Keratinocyte (primary cell): ENCODE measurements at regions not wholly inside any gene's neighbourhood (a gene's known extent, or its start where the extent isn't known, plus 50 kb on each side); places are given as distances from the start of the nearest gene placed in this dataset.
"Not testable (repeated sequence)": the region's sequence is repeated elsewhere in the genome, so short reads cannot be mapped to it uniquely, and the experiment has no call there.

Experiments used
- DNase-seq: peaks from one replicate; pipeline ENCODE4 v3.0.0-alpha.2; 2011; ENCODE audit warnings: low read depth, missing footprints, low spot score
- FAIRE-seq: peaks from 2 replicates; lab custom pipeline; 2011; peaks lifted over from hg19 to GRCh38; lab: Jason Lieb, UNC
- H2AFZ ChIP-seq: 2 replicates; pipeline ENCODE4 v1.6.0; 2012; ENCODE audit warnings: low read length, control low read depth, inconsistent platforms; ENCODE audit not compliant: control insufficient read depth
- H3K27ac ChIP-seq: 2 replicates; pipeline ENCODE4 v1.5.1; 2011; ENCODE audit warnings: low read length; ENCODE audit not compliant: control insufficient read depth, insufficient read depth
- H3K27me3 ChIP-seq: 3 replicates; pipeline ENCODE4 v1.6.0; 2011; ENCODE audit warnings: low read length; ENCODE audit not compliant: control insufficient read depth, insufficient read depth; ENCODE audit errors: extremely low read depth
- H3K36me3 ChIP-seq, 2 experiments: 2 replicates in 1 of 2; 3 replicates in 1 of 2; pipeline ENCODE4 v1.5.1; 2011; ENCODE audit warnings: low read length in 2 of 2, mild to moderate bottlenecking in 1 of 2; ENCODE audit not compliant: control insufficient read depth in 2 of 2, insufficient read depth in 2 of 2; ENCODE audit errors: extremely low read depth in 1 of 2
- H3K4me1 ChIP-seq: 3 replicates; pipeline ENCODE4 v1.5.1; 2011; ENCODE audit warnings: low read length; ENCODE audit not compliant: control insufficient read depth, insufficient read depth; ENCODE audit errors: extremely low read depth
- H3K4me2 ChIP-seq: 3 replicates; pipeline ENCODE4 v1.6.0; 2011; ENCODE audit warnings: low read depth, low read length; ENCODE audit not compliant: control insufficient read depth, insufficient read depth; ENCODE audit errors: extremely low read depth
- H3K4me3 ChIP-seq, 3 experiments: fragments of 200-600 bp in 1 of 3; sonication (generic) in 1 of 3; 2 replicates in 2 of 3; 3 replicates in 1 of 3; pipeline ENCODE4 v1.5.1; 2011 to 2016; ENCODE audit warnings: low read length in 3 of 3, mild to moderate bottlenecking in 3 of 3, control low read depth in 2 of 3, inconsistent platforms in 1 of 3, low read depth in 1 of 3, mixed read lengths in 1 of 3, mixed run types in 1 of 3, moderate library complexity in 1 of 3; ENCODE audit not compliant: control insufficient read depth in 2 of 3, insufficient read depth in 2 of 3; ENCODE audit errors: extremely low read depth in 1 of 3
- H3K79me2 ChIP-seq: 2 replicates; pipeline ENCODE4 v1.6.0; 2012; ENCODE audit warnings: low read length; ENCODE audit not compliant: control insufficient read depth, insufficient read depth
- H3K9ac ChIP-seq: 3 replicates; pipeline ENCODE4 v1.6.0; 2011; ENCODE audit warnings: low read length; ENCODE audit not compliant: control insufficient read depth, insufficient read depth; ENCODE audit errors: extremely low read depth
- H3K9me1 ChIP-seq: 3 replicates; pipeline ENCODE4 v1.6.0; 2011; ENCODE audit warnings: low read length; ENCODE audit not compliant: control insufficient read depth, insufficient read depth; ENCODE audit errors: extremely low read depth
- H3K9me3 ChIP-seq: 2 replicates; pipeline ENCODE4 v1.5.1; 2012; ENCODE audit warnings: low read depth, low read length; ENCODE audit not compliant: control insufficient read depth
- H4K20me1 ChIP-seq: 3 replicates; pipeline ENCODE4 v1.6.0; 2011; ENCODE audit warnings: low read length; ENCODE audit not compliant: control insufficient read depth, insufficient read depth; ENCODE audit errors: extremely low read depth
- CTCF ChIP-seq, 3 experiments: IDR thresholded peaks in 1 of 3; conservative IDR thresholded peaks in 1 of 3; optimal IDR thresholded peaks in 1 of 3; 2 replicates in 2 of 3; 3 replicates in 1 of 3; pipeline versions ENCODE3 to v1.5.1; 2011; ENCODE audit warnings: low read length in 3 of 3, mild to moderate bottlenecking in 3 of 3, moderate library complexity in 2 of 3, control low read depth in 1 of 3, inconsistent platforms in 1 of 3; ENCODE audit not compliant: insufficient read depth in 2 of 3; ENCODE audit errors: extremely low read depth in 1 of 3
- EZH2 ChIP-seq: IDR thresholded peaks from one replicate; pipeline ENCODE4 v1.6.1; 2012; ENCODE audit warnings: inconsistent platforms, mild to moderate bottlenecking, low read length, moderate library complexity
- dilution Hi-C: fragments of 300-500 bp; cut with MboI; formaldehyde crosslinking; loops from one replicate; pipeline ENCODE4 v1.7.0; 2020; ENCODE audit warnings: low sequenced_read_pairs; ENCODE audit not compliant: extremely low pct_ligation_motif_present

GRCh38 chr20:48493966-48494365 lies 333.8 kb downstream of the PREX1 start:
- Histone ChIP-seq H3K36me3 (no peaks in the 10 kb centered on the region), H3K9me3 (no peaks in the 10 kb centered on the region), H3K4me2 (no peak overlapping the region), H3K27ac (no peak overlapping the region), H3K4me1 (no peaks in the 10 kb centered on the region), H3K9me1 (no peaks in the 10 kb centered on the region), H3K4me3 (no peak overlapping the region), H4K20me1 (no peaks in the 10 kb centered on the region), H3K9ac (no peak overlapping the region), H3K79me2 (no peaks in the 10 kb centered on the region), H3K27me3 (peaks cover 9% of the 10 kb centered on the region), H2AFZ (no peak overlapping the region)
- FAIRE-seq (no peak), DNase-seq (no peak)
- TF ChIP-seq CTCF (optimal IDR thresholded peaks at IDR 0.05 in 1 of 3, IDR thresholded peaks at IDR 0.05 in 1 of 3, conservative IDR thresholded peaks at IDR 0.05 in 1 of 3; ENCODE audit: extremely low read depth in 1 of 3, insufficient read depth in 2 of 3, low read length in 3 of 3) (no peak), EZH2 (no peak)
- dilution Hi-C loops = no loop called here

- H3K4me1 ChIP-seq, H3K36me3 ChIP-seq, DNase-seq, H2AFZ ChIP-seq, H3K9me3 ChIP-seq, H4K20me1 ChIP-seq, H3K4me2 ChIP-seq, dilution Hi-C loops, FAIRE-seq, H3K9ac ChIP-seq, H3K79me2 ChIP-seq, H3K27ac ChIP-seq, H3K4me3 ChIP-seq, H3K9me1 ChIP-seq: not testable (repeated sequence)
- H3K27me3 ChIP-seq = peaks cover 15% of the 10 kb centered on the region
These were observed 334.5 kb downstream of the PREX1 start for GRCh38 chr20:48493331-48493730.

GRCh38 chr20:48492715-48493070 lies 335.1 kb downstream of the PREX1 start:
- no peak for FAIRE-seq
- no peak overlapping the region for H3K4me2 ChIP-seq
- H3K9me3 ChIP-seq = no peaks in the 10 kb centered on the region
- H3K9ac ChIP-seq = no peak overlapping the region
- no peaks in the 10 kb centered on the region for H3K4me1 ChIP-seq
- TF ChIP-seq CTCF (optimal IDR thresholded peaks at IDR 0.05 in 1 of 3, IDR thresholded peaks at IDR 0.05 in 1 of 3, conservative IDR thresholded peaks at IDR 0.05 in 1 of 3; ENCODE audit: extremely low read depth in 1 of 3, insufficient read depth in 2 of 3, low read length in 3 of 3) = no peak
- TF ChIP-seq EZH2 = no peak
- no peaks in the 10 kb centered on the region for H3K79me2 ChIP-seq
- peaks cover 15% of the 10 kb centered on the region for H3K27me3 ChIP-seq
- no peaks in the 10 kb centered on the region for H4K20me1 ChIP-seq
- DNase-seq = no peak
- H3K9me1 ChIP-seq = no peaks in the 10 kb centered on the region
- H3K36me3 ChIP-seq = no peaks in the 10 kb centered on the region
- H3K4me3 ChIP-seq = no peak overlapping the region
- no peak overlapping the region for H2AFZ ChIP-seq
- no peak overlapping the region for H3K27ac ChIP-seq
- dilution Hi-C loops = no loop called here
